Urothelium cell line (cell line): ENCODE measurements at regions not wholly inside any gene's neighbourhood (a gene's known extent, or its start where the extent isn't known, plus 50 kb on each side); places are given as distances from the start of the nearest gene placed in this dataset.

Experiments
- DNase-seq: peaks from one replicate; pipeline ENCODE4 v3.0.0; 2011; ENCODE audit warnings: low spot score, mixed read lengths
- FAIRE-seq: peaks from 2 replicates; lab custom pipeline; 2011; peaks lifted over from hg19 to GRCh38; lab: Jason Lieb, UNC

GRCh38 chr5:31100047-31100575 lies 93.4 kb upstream of the CDH6 start:
- DNase-seq (no peak), FAIRE-seq (peak; percentile 30)

GRCh38 chr5:31098811-31099210 lies 94.7 kb upstream of the CDH6 start:
- FAIRE-seq (no peak), DNase-seq (no peak)

GRCh38 chr5:31097851-31098250 lies 95.6 kb upstream of the CDH6 start:
- DNase-seq (no peak), FAIRE-seq (no peak)

GRCh38 chr5:31096238-31096865 lies 97.1 kb upstream of the CDH6 start:
- FAIRE-seq = no peak
- DNase-seq = no peak

GRCh38 chr5:31095796-31096195 lies 97.7 kb upstream of the CDH6 start:
- DNase-seq (no peak), FAIRE-seq (no peak)

- FAIRE-seq = no peak
- no peak for DNase-seq
Measured at GRCh38 chr5:31091501-31091900, 102.0 kb upstream of the CDH6 start.

GRCh38 chr5:31090467-31090866 lies 103.0 kb upstream of the CDH6 start:
- DNase-seq (no peak), FAIRE-seq (no peak)

GRCh38 chr5:31086839-31087415 lies 106.6 kb upstream of the CDH6 start:
- no peak for DNase-seq
- no peak for FAIRE-seq

- FAIRE-seq (no peak), DNase-seq (no peak)
Measured at GRCh38 chr5:31084871-31085270, 108.6 kb upstream of the CDH6 start.

GRCh38 chr5:31083364-31083763 lies 110.1 kb upstream of the CDH6 start:
- FAIRE-seq (no peak), DNase-seq (no peak)

- DNase-seq (no peak), FAIRE-seq (no peak)
Measured at GRCh38 chr5:31079668-31080067, 113.8 kb upstream of the CDH6 start.

- DNase-seq = no peak
- no peak for FAIRE-seq
Measured at GRCh38 chr5:31078956-31079355, 114.5 kb upstream of the CDH6 start.

GRCh38 chr5:31075981-31076380 lies 117.5 kb upstream of the CDH6 start:
- DNase-seq = no peak
- no peak for FAIRE-seq

- DNase-seq (no peak), FAIRE-seq (no peak)
Measured at GRCh38 chr5:31068287-31068686, 125.2 kb upstream of the CDH6 start.

GRCh38 chr5:31066655-31067328 lies 126.7 kb upstream of the CDH6 start:
- DNase-seq (no peak), FAIRE-seq (no peak)

- FAIRE-seq = no peak
- no peak for DNase-seq
Measured at GRCh38 chr5:31064215-31064614, 129.3 kb upstream of the CDH6 start.

GRCh38 chr5:31062902-31063580 lies 130.4 kb upstream of the CDH6 start:
- no peak for FAIRE-seq

GRCh38 chr5:31059889-31060288 lies 133.6 kb upstream of the CDH6 start:
- DNase-seq (no peak), FAIRE-seq (no peak)

More at GRCh38 chr5:31062902-31063580, 130.4 kb upstream of the CDH6 start:
- no peak for DNase-seq

- no peak for DNase-seq
- no peak for FAIRE-seq
Measured at GRCh38 chr5:31054453-31054852, 139.0 kb upstream of the CDH6 start.

GRCh38 chr5:31052937-31053658 lies 140.4 kb upstream of the CDH6 start:
- no peak for DNase-seq
- FAIRE-seq = no peak

- DNase-seq (no peak), FAIRE-seq (no peak)
Measured at GRCh38 chr5:31051316-31051715, 142.2 kb upstream of the CDH6 start.
